AG09319 (cell line): ENCODE measurements at regions not wholly inside any gene's neighbourhood (a gene's known extent, or its start where the extent isn't known, plus 50 kb on each side); places are given as distances from the start of the nearest gene placed in this dataset.

Source experiments
- DNase-seq: peaks from one replicate; pipeline ENCODE4 v3.0.0-alpha.2; 2010; ENCODE audit warnings: low read depth; ENCODE audit errors: extremely low read depth
- TF ChIP-seq, protein P1 (sequence below): IDR thresholded peaks from 2 replicates; pipeline ENCODE4 v1.5.1; 2011; ENCODE audit warnings: low read depth, mild to moderate bottlenecking, inconsistent platforms, low read length, moderate library complexity

DNA sequence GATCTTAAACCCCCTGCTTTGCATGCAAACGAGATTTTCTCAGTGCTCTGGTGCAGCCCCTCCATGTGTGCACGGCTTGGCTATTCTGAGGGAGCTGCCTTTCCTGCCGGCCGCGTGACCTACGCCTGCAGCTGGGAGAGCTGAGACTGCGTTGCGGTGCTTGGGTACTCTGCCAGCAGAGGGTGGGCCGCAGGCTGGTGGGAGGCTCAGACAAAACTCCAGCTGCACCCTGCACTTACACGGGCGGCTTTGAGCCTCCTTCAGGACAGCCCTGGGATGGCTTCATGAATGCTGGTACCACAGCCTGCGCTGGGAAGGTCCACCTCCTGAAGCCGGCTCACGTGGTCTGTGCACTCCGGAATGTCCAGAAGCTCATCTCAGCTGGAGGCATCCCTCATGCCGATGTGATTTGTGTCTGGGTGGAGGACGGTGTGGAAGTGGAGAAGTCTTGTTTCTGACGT lies 223.7 kb downstream of the DLL1 start:
- TF ChIP-seq, protein P1, sequence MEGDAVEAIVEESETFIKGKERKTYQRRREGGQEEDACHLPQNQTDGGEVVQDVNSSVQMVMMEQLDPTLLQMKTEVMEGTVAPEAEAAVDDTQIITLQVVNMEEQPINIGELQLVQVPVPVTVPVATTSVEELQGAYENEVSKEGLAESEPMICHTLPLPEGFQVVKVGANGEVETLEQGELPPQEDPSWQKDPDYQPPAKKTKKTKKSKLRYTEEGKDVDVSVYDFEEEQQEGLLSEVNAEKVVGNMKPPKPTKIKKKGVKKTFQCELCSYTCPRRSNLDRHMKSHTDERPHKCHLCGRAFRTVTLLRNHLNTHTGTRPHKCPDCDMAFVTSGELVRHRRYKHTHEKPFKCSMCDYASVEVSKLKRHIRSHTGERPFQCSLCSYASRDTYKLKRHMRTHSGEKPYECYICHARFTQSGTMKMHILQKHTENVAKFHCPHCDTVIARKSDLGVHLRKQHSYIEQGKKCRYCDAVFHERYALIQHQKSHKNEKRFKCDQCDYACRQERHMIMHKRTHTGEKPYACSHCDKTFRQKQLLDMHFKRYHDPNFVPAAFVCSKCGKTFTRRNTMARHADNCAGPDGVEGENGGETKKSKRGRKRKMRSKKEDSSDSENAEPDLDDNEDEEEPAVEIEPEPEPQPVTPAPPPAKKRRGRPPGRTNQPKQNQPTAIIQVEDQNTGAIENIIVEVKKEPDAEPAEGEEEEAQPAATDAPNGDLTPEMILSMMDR, result no peak
- no peak for DNase-seq

DNA sequence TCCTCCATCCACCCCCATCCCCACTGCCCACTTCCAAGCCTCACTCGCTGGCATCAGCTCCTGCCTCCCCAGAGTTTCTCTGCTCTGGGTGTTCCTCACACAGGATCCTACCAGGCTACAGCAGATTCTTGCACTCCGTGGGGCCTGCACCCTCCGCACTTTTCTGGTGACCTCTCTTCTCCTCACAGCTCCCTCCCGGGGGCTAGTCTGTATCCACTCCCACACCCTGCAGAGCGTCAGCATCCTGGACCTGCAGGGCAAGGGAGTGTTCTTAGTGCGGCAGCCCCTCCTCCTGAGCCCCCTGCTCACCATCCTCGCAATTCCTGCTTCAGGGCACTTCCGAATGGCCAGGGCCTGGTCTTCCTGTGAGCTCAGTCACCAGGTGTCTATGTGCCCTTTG lies 224.2 kb downstream of the DLL1 start:
- DNase-seq, result no peak
- TF ChIP-seq, protein P1, result no peak

DNA sequence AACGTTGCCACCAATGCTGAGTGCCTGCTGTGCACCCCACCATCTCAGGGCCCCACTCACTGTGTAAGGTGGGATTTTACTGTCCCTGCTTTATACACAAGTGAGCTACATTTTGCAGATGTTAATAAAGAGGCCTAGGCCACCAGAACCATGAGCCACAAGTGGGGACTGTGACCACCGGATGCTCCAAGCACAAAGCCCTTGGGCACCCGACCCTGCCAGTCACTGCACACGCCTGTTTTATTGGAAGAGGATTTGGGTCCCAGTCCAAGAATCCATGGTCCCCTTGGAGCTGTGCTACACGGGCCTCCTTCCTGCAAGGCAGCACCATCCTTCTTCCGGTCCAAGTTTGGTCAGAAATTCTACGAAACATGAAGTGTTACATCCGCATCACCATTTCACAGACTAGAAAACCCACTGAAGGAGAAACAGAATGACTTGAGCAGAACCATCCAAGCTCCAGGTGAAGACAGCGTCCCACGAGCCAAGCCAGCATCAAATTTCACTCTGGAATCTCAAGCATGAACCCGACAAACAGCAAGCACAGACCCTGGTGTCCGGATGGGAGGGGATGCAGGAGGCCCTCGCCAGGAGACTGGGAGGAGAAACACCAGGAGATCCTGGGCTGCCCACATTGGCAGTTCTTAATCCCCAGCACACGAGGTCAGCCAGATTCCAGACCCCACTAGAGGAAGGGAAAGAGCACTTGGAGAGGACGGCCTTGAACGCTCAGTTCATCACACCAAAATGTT lies 226.9 kb downstream of the DLL1 start:
- DNase-seq, result no peak
- TF ChIP-seq, protein P1, result no peak

DNA sequence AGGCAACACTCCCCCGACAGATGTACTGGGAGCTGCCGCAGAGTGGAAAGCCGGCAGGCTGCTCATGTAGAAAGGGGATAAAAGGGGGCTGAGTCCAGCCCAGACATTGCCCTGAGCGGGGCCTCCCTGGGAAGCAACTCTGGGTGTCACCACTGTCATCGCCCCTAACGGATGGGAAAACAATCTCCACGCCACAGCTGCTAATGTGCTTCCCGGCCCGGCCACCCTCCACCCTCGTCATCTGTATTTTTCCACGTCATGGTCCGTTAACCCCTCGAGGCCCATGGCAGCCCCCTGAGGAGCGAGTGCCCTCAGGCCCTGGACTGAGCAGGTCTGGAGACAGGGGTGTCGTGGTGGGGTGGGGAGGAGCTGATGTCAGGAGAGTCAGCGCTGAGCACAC lies 227.4 kb downstream of the DLL1 start:
- TF ChIP-seq, protein P1, result no peak
- no peak for DNase-seq

DNA sequence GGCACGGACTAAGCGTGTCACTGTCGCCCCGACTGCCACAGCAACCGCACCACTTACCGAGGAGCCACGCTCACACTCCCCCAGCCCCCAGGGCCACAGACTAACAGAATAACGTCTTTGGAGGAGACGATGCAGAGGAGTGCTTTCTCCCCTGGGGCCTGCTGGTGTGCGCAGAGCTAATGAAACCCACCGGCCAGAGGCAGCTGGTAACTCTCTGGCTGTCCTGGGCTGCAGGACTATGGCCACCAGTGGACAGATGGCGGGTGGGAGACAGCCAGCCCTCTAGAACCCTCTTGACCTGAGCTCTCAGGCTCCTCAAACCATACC lies 228.0 kb downstream of the DLL1 start:
- no peak for DNase-seq
- TF ChIP-seq, protein P1, result no peak

DNA sequence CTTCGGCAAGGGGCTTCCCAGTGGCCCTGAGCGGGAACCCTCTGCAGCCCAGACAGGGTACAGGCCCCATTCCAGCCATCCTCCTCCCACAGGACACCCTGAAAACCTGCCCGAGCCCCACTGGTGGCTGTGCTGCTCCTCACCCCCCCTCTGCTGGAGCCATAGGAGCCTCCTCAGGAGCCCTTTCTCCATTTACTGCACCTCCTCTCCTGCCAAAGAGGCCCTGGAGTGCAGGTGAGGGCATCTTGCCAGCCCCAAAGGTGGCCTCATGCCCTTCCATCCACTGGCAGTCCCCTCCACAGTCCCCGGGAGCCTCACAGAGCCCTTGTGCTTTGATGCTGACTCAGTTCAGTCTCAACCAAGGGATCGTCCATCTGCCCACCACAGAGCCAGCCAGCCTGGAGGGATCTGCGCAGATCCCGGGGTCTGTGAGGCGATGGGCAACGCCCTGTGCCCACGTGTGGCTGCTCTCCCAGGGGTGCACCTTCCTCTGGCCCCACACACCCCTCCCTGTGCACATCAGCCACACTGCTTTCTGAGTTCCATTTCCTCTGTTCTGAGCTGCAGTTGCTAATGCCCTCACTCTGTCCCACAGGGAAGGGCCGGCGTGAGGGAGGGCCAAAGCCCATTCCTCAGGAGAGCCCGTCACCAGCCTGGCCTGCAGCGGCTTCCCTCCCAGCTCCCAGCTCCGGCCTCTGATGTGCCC lies 228.5 kb downstream of the DLL1 start:
- no peak for DNase-seq
- TF ChIP-seq, protein P1, result no peak

DNA sequence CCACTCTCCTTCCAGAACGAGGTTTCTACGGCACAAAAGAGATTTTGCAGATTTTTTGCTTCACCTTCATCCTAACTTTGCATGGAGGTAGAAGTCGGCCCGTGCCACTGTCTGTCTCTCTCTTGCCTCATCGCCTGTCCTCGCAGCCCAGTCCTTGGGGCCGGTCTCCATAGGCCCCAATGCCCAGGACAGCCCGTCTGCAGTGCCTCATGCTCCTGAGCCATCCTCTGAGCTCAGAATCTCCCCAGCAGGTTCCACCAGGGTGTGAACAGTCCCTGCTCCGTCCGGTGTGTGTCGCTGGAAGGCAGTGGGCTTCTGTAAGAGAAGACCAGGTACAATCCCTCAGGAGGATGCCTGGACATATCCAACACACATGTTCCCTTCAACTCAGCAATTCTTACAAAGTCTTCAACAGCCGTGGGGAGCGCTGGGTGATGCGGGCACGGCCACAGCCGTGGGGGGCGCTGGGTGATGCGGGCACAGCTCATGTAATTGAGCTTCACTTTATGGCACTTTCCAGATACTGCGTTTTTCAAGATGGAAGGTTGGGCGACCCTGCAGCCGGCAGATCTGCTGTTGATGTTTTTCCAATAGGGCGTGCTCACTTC lies 231.9 kb downstream of the DLL1 start:
- TF ChIP-seq, protein P1, result no peak
- no peak for DNase-seq
